ENCODE measurements at regions not wholly inside any gene's neighbourhood (a gene's known extent, or its start where the extent isn't known, plus 50 kb on each side); places are given as distances from the start of the nearest gene placed in this dataset.
A peak's percentile ranks its signal among the peaks of the same experiment; 100 is the strongest.
"Not testable (repeated sequence)": the region's sequence is repeated elsewhere in the genome, so short reads cannot be mapped to it uniquely, and the experiment has no call there.

DNA sequence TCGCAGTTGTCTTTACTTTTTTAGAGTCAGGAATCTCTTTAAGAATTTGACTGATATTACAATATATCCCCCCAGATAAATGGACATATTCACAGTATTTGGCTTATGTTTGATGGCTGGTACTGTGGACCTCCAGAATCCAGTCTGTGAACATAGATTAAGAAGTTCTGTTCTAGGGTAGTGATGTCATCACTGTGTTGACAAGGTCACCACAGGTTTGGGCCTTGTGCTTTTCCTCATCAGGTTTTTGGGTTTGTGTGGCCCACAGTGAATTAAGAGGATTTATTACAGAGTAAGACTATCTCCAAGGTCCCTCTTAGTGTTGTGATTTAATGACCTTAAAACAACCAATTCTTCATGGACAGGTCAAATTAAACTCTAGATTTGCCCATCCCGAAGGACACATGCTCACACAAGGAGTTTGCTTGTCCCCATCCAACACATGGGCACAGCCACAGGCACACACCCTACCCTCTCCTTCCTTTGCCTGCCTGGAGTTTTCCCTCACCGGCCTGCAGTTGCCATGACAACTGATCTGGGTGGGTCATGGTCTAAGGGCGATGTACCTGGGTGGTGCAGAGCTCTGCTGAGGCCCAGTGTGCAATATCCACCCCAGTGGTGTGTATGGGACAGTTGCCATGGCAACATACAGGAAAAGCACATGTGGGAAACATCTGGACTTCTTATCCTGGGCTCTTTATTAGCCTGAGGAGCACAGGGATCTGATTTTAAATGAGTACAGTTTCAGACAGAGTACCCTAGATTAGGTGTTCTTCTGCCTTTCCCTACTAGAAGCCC lies 98.6 kb downstream of the NAV1 start:
- peak; percentile 40 for DNase-seq (ENCODE audit: low read depth)

DNA sequence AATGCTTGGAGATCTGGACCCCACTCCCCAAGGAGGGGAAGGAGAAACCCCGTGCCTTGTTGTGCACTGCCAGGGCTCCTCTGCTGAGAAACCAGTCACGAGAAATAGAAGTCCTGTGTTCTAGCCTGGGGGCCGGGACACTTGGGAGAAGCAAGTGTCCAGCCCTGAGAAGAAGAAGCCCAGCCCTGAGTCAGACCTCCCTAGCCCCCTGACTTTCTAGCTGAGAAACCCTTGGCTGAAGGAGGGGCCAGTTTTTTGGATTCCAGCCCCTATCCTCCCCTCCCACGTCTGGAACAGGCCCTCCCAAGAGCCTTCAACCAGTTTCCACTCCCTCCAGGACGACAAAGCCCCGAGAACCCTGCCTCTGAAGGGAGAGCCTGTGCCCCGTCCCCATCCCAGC lies 100.5 kb downstream of the NAV1 start:
- no peak for DNase-seq (ENCODE audit: low read depth)

DNA sequence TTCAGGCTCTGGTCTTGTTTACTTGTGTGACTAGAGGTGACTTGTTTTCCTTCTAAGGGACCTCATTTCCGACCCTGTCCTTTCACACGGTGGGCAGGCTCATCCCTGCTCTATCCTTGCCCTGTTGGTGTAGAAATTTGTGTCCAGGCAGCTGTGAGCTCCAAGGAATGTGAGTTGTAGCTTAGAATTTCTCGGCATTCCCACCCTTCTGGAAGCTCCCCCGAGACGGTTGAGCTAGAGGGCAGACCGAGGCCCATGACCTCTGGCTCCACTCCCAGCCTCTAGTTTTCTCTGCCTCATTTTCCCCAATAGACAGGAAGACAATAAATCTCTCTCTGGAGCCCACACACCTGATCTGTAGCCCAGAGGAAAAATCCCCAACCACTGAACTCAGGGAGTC lies 100.9 kb downstream of the NAV1 start:
- no peak for DNase-seq (ENCODE audit: low read depth)

DNA sequence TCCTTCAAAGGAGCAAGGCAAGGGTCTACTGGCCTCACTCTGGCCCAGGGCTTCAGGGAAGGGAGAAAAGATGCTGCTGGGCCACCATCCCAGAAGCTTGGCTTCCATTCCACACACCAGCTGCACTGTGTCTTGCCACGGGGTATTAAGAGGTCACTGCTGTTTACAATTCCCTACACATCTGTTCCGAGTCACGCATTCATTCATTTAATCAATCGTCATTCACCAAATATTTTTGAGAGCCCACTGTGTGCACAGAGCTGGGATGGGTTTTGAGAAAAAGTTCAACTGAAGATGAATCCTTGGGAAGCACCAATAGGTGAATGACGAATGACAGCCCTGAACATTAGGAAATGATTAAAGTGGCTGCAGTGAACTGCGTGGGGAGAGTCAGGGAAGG lies 101.7 kb downstream of the NAV1 start:
- DNase-seq (ENCODE audit: low read depth) = no peak

DNA sequence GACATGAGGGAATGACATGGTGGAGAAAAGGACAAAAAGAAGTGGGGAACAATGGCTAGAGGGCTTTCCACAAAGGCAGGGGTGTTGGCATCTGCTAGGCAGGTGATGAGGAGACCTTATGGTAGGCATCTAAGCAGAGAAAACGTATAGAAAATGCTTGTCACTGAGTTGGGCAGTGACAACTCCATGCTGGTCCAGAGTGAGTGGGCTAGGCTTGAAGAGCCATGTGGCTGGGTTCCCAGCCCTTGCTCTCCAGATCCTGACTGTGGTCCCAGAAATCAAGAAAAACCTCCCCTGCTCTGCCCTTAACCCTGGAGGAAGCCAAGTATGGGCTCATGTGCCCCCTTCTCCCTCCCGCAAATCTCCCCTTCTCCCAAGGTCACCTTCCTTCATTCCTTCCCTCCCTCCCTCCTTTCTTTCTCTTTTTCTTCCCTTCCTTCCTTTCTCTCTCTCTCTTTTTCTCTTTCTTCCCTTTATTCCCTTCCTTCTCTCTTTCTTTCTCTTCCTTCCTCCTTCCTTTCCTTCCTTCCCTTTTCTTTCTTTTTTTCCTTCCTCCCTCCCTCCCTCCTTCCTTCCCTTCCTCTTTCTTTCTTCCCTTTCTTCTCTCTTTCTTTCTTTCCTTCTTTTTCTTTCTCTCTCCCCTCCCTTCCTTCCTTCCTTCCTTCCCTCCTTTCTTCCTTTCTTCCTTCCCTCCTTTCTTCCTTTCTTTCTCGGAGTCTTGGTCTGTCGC lies 102.8 kb downstream of the NAV1 start:
- no peak for DNase-seq (ENCODE audit: low read depth)

DNA sequence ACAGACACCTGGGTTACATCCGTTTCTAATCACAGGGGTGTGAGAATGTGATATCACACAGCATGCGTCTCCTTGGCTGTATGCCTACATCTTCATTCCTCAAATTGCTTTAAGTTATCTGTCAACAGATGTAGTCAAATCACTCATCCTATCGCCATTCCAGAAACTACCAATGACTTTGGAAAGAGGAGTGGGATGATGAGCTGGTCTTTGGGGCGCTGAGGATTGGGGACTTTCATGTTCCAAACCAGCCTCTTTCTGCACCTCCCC lies 104.8 kb downstream of the NAV1 start:
- DNase-seq (ENCODE audit: low read depth) = no peak

DNA sequence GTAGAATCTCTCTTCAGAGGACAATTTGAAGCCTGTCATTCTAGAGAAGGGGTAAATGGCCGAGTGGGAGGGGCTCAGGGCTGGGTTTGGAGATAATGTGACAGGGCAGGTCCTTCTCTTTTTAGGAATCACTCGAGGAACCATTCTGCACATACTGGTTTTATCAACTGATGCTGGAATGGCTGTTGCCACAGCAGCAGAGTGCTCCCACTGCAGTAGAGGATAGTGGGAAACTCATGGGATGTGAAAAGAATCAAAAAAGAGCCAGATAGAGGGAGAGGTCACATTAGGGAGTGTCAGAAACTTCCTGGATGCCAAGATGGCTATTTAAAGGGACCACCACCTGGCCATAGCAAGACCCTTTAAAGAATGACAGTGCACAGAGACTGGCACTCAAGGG lies 105.3 kb downstream of the NAV1 start:
- no peak for DNase-seq (ENCODE audit: low read depth)

DNA sequence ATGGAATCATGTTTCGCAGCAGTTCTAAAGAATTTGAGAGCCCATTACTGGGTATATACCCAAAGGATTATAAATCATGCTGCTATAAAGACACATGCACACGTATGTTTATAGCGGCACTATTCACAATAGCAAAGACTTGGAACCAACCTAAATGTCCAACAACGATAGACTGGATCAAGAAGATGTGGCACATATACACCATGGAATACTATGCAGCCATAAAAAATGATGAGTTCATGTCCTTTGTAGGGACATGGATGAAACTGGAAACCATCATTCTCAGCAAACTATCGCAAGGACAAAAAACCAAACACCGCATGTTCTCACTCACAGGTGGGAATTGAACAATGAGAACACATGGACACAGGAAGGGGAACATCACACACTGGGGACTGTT lies 106.1 kb downstream of the NAV1 start:
- DNase-seq (ENCODE audit: low read depth) = not testable (repeated sequence)

DNA sequence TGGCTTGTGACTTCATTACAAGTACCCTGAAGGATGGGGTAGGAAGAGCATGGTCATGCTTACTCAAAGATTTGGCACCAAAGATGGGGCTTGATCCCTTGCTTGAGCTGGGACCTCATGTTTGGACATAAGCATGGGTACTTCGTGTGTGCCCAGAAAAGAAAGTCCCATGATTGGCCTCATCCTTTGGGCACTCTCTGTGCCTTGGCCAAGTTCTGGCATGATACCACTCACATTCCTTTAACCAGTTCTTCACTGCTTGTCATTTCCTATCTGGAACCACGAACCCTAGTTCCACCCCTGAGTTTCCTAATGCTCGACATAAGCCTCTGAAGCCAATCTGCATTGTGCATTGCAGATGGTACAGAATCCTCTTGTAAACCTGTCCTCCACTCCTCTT lies 107.0 kb downstream of the NAV1 start:
- DNase-seq (ENCODE audit: low read depth) = peak; percentile 45

DNA sequence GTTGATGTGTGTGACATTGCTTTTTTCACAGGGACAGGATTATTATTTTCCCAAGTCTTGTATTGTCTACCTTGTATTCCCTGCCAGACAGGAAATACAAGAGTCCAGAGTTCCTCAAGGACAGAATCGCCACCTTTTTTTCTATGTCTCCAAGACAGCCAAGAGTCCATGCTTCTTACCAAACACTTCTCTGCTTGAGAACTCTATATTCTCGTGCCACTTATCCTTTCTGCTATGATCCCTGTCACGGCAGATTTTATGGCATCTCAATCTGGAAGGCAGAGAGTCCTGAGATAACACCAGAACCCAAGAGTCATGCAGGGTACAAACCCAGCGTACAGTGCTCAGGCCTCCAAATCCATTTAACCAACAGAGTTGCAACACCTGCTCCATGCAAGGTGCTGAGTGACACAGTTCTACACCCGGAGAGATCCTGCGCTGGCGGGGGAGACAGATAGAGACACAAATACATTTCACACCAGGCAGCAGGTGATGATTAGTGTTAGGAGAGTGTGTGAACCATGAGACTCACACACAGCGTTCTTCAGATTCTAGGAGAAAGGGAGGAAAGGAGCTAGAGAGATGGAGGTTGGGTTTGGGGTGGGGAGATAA lies 107.6 kb downstream of the NAV1 start:
- no peak for DNase-seq (ENCODE audit: low read depth)

DNA sequence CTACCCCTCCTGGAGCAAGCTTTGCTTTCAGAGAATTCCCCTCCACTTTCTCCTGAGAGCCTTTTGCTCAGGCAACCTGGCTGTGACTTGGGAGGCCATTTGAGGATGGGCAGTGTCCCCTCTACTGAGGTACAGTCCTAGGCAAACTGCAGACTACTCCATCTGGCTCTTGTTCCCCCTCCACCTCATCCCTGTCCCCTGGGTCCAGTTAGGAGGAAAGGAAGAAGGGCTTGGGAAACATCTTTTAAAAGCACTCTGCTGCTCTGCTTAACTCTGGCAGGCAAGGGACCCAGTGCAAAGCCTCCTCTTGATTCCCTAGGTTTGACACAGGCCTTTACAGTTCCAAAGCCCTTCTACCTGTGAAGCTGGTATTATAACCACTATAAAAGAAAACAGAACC lies 108.2 kb downstream of the NAV1 start:
- no peak for DNase-seq (ENCODE audit: low read depth)

DNA sequence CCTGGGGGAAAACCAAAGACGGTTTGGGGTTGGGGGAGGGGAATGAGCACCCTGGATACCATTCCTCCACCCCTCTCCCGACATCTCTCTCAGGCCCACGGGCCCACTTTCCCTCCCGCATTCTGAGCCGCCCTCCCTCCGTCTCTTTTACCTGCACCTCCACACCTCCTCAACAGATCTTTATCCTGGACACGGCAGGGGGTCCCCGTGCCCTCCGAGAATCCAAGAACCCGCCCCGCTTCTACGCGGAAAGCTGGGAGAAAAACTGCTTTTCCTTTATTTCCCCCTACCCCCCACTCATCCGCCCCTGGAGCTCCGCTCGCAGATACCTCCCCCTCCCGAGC lies 108.8 kb downstream of the NAV1 start:
- DNase-seq (ENCODE audit: low read depth) = no peak

DNA sequence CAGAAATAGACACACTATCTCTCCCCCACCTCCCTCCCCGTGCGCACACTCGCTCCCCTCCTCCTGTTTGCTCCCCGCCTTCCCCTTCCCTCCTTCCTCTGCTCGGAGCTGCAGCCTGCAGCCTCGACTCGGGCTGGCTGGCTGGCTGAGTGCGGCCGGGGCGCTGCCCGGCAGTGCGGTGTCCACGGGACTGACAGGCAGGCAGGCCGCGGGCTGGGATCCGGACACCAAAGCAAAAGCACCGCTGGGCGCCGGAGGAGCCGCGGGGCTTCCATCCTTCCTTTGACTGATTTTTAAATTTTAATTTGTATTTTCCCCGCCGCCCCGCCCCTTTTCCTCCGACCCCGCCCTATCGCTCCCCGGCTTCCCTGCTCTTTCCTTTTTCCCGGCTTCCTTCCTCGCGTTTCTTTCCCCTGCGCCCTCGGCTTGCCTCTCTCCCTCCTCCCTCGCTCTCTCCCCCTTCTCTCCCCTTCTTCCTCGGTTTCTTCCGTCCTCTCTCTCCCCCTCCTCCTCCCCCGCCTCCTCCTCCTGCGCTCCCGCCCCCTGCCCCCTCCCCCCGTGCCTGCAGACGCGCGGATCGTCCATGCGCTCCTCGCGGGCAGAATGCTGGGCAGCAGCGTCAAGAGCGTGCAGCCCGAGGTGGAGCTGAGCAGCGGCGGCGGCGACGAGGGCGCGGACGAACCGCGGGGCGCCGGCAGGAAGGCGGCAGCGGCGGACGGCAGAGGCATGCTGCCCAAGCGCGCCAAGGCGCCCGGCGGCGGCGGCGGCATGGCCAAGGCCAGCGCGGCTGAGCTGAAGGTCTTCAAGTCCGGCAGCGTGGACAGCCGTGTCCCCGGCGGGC lies 109.4 kb downstream of the NAV1 start:
- peak; percentile 77 for DNase-seq (ENCODE audit: low read depth)

DNA sequence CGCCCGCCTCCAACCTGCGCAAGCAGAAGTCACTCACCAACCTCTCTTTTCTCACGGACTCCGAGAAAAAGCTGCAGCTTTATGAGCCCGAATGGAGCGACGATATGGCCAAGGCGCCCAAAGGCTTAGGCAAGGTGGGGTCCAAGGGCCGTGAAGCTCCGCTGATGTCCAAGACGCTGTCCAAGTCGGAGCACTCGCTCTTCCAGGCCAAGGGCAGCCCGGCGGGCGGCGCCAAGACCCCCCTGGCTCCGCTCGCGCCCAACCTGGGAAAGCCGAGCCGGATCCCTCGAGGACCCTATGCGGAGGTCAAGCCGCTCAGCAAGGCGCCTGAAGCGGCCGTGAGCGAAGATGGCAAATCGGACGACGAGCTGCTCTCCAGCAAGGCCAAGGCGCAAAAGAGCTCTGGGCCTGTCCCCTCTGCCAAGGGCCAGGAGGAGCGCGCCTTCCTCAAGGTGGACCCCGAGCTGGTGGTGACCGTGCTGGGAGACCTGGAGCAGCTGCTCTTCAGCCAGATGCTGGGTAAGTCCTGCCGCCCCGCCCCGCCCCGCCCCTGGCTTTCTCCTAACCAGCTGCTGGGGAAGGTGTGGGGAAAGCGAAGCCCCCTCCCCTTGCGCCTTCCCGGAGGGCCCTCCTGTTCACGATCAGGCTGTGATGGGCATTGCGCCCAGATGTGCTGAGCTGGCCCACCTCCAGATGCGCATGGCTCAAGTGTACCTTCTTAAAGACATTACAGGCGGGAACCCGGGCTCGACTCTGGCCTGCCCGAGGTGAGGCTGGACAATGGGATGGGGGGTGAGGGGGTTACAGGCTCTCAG lies 110.2 kb downstream of the NAV1 start:
- DNase-seq (ENCODE audit: low read depth) = peak; percentile 50

DNA sequence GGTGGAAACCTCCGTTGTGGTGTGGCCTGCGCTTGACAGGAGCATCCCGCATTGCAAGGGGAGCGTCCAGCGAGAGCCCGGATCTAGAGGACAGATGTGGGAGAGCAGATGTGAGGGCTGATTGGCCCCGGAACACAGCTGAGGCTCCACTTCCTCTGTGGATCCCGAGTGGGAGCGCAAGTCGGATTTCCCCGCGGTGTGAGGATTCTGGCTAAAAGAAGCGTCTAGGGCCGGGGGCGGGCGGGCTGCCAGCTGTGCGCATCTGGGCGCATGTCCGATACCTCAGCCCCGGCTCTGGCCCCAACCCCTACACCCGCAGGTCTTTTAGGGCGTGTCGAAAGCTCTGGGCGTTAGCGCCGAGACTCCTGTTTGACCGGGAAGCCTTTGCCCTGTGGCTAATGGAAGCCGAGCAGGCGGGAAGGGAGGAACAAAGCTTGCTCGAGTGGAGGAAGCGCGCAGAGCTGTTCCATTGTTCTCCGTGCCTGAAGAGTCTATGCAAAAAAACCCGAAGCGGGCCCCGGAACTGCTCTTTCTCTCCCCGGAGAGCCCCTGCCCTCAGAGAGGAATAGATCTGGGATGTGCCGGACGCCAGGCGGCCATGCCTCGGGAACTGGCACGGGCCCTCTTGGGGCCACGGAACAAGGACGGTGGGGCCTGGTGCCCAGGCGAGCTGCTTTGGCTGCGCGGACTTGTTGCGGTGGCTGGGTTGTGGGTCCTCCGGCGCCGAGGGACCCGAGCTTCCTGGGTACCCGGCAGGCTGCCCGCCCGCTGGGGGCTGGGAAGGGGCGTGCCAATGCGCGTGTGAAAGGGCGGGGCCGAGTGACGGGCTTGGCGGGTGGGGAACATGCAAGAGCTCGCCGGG lies 111.1 kb downstream of the NAV1 start:
- peak; percentile 81 for DNase-seq (ENCODE audit: low read depth)

DNA sequence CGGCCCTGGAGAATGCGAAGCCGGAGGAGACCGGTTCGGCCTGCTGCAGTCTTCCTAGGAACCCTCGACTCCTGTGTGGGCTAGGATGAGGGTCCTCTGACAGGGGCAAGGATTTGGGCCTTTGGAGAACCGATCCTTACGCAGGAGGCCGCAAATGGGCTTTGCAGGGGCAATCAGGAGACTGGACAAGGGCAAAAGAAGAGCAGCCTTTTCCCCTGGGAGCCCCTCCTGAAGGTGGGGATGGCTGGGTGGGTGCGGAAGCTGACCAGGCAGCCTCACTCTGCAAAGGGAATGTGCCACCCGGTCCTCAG lies 111.7 kb downstream of the NAV1 start:
- DNase-seq (ENCODE audit: low read depth) = no peak

DNA sequence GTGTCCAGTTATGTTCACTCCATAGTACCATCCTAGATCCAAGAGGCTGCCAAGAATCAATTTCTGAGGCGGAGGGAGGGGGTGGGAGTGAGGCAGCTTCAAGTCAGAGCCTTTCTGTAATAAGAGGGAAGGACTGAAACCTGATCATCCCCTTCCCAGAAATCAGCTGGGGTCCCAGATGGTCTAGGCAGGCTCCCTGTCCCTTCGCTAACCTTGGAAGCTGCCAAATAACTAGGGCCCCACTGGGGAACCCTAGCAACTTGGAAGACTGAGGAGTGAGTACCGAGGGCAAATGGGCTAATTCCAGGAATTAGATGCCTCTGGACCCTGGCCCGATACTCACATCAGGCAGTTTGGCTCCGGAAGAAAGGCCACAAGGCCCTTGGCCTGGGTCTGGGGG lies 113.3 kb downstream of the NAV1 start:
- no peak for DNase-seq (ENCODE audit: low read depth)

DNA sequence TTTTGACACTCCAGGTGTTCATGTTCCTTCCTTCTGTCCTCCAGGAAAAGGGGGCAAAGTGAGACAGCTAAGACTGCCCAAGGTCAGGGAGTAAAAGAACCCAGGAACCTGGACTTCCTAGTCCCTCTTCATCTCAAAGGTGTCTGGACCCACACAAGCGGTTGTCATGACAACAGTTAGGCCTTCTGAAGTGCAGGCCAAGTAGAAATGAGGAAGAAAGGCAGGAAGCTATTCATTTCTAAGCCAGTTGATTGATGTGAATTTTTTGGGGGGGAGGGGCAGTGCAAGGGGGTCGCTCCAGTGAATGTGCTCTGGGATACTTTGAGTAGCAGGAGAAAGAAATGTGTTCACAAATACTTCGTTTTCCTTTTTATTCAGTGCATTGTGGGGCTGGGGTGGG lies 114.3 kb downstream of the NAV1 start:
- no peak for DNase-seq (ENCODE audit: low read depth)

DNA sequence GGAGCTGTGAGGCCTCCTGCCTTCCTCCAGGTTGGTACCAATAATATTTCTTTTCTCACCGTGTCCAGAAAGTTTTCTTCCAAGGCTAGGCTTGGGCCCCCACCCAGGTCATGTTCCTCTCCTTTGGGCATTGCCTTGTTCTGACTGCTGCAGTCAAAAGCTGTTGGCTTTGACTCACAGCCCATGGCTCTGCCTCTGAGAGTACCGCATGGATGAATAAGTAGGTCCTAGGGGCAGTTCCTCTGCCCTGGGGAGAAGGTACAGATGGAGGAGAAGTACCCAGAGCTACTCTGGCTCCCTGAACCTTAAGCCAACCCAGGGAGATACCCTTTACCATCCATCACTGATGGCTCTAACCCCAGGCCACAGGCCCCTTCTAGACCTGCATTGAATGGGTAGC lies 115.0 kb downstream of the NAV1 start:
- peak; percentile 44 for DNase-seq (ENCODE audit: low read depth)

DNA sequence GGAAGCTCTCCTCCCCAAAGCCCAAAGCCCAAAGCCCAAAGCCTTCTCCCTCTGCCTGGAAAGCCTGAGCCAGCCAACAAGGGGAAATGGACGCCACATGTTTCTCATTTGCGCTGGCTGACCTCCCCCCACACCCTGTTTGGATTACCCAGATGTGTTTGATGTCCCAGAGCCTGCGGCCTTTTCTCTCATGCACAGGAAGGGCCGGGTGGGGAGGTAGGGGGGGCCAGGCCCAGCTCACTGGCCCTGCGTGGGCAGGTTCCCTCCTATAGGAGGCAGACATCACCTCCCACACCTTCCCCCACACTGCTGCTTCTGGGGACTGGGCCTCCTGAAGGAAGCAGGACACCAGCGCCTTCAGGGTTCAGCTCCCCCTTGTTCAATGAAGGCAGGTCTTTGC lies 116.3 kb downstream of the NAV1 start:
- DNase-seq (ENCODE audit: low read depth) = peak; percentile 64

DNA sequence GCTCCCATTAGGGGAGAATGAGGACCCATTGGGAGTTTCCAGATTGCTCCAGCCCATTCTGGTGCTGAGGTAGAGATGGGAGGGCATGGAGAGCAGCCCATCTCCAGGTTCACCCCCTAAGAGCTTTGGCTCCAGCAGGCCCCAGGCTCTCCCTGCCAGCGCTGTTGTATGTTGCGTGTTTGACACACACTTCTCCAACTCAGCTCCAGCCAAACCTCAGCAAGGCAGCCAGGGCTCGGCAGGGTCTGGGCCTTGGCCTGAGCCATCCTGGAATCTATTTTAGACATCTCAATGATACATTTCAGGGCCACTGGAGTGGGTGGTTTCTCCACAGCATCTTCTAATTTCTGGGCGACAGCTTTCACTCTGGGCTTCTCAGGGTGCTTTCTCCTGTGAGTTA lies 117.0 kb downstream of the NAV1 start:
- DNase-seq (ENCODE audit: low read depth) = no peak
